ENCODE measurements at regions not wholly inside any gene's neighbourhood (a gene's known extent, or its start where the extent isn't known, plus 50 kb on each side); places are given as distances from the start of the nearest gene placed in this dataset.

GRCh38 chr6:4296552-4296951, 161.2 kb upstream of the ECI2 start:
- TF ChIP-seq, protein P1, sequence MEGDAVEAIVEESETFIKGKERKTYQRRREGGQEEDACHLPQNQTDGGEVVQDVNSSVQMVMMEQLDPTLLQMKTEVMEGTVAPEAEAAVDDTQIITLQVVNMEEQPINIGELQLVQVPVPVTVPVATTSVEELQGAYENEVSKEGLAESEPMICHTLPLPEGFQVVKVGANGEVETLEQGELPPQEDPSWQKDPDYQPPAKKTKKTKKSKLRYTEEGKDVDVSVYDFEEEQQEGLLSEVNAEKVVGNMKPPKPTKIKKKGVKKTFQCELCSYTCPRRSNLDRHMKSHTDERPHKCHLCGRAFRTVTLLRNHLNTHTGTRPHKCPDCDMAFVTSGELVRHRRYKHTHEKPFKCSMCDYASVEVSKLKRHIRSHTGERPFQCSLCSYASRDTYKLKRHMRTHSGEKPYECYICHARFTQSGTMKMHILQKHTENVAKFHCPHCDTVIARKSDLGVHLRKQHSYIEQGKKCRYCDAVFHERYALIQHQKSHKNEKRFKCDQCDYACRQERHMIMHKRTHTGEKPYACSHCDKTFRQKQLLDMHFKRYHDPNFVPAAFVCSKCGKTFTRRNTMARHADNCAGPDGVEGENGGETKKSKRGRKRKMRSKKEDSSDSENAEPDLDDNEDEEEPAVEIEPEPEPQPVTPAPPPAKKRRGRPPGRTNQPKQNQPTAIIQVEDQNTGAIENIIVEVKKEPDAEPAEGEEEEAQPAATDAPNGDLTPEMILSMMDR (IDR thresholded peaks at IDR 0.05; ENCODE audit: low read depth, low read length) = no peak
- TF ChIP-seq MYC (IDR thresholded peaks at IDR 0.05; ENCODE audit: low read depth, low read length) = no peak
- TF ChIP-seq POLR2A (IDR thresholded peaks at IDR 0.05; ENCODE audit: extremely low read depth, insufficient read length) = no peak
- no peak for TF ChIP-seq MAX (IDR thresholded peaks at IDR 0.05; ENCODE audit: low read depth, low read length)
